Large intestine (tissue), 3 donors: ENCODE measurements at regions not wholly inside any gene's neighbourhood (a gene's known extent, or its start where the extent isn't known, plus 50 kb on each side); places are given as distances from the start of the nearest gene placed in this dataset.

ENCODE experiments used
- DNase-seq, 2 donors: peaks; one replicate each; pipeline versions ENCODE4 v3.0.0 to v3.0.0-alpha.2; 2013
- H3K27ac ChIP-seq: one replicate; pipeline ENCODE4 v1.5.1; 2013; ENCODE audit warnings: low read length
- H3K27me3 ChIP-seq: 2 replicates; pipeline ENCODE4 v1.6.1; 2013; ENCODE audit warnings: low read length; ENCODE audit not compliant: control insufficient read depth, insufficient read depth
- H3K36me3 ChIP-seq: 2 replicates; pipeline ENCODE4 v1.6.1; 2013; ENCODE audit warnings: low read length; ENCODE audit not compliant: control insufficient read depth, insufficient read depth
- H3K4me1 ChIP-seq: one replicate; pipeline ENCODE4 v1.6.1; 2013; ENCODE audit warnings: low read length; ENCODE audit not compliant: control insufficient read depth, insufficient read depth
- H3K4me3 ChIP-seq: one replicate; pipeline ENCODE4 v1.5.1; 2013; ENCODE audit warnings: low read length
- H3K9me3 ChIP-seq: one replicate; pipeline ENCODE4 v1.6.1; 2013; ENCODE audit warnings: mild to moderate bottlenecking, low read depth, low read length, moderate library complexity; ENCODE audit not compliant: control insufficient read depth
- WGBS: methylation state at CpG from one replicate; pipeline ENCODE4 v1.1.5; 2013; ENCODE audit warnings: low lambda C conversion rate; ENCODE audit not compliant: insufficient coverage; 5-methylcytosine and 5-hydroxymethylcytosine counted together

DNA sequence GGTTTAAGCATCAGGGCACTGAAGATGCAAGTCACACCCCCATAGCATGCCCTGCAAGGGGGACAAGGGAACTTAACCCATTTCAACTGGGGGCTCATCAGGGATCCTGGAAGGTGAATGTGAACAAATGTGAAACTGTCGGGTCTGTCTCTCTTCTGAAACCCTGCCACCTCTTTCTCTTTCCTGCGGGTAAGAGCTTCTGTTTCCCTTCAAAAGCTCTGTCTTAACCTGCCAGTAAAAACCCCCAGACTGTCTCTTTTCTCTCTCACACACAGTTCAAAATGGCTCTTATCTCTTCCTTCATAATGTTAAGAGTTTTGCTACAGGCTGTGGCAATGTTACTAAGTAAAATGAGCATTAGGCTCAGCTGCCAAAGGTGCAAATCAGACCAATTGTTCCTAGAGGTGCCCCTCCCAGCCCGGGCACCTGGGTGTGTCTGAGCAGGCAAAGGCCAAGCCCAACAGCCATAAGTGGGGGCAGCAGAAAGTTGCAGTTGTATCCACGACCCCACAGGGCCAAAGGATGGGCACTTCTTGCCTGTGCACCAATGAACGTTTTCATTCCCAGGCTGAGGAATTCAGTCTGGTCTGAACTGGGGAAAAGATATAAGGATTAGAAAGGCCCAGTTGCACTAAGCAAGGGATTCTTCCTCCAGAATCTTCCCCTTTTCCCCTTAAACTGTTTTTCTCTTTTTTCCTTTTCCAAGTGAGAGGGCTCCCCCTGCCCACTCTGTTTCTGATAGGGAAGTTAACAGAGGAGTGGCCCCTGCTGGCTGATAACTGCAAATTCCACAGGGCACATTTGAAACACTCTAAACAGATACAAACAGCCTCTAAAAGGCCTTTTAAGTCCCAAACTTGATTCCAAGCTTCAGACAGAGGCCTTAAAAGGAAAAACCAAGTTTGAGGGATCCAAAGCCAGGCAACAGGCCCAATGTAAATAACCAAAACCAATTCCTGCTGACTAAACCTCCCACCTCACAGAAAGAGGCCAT lies 113.8 kb upstream of the EPHA6 start:
- no peaks in the 10 kb centered on the region for H3K27me3 ChIP-seq
- peaks cover 2% of the 10 kb centered on the region for H3K9me3 ChIP-seq
- no peak for DNase-seq
- no peak overlapping the region for H3K4me3 ChIP-seq
- no peaks in the 10 kb centered on the region for H3K36me3 ChIP-seq
- H3K4me1 ChIP-seq, result no peaks in the 10 kb centered on the region
- WGBS, result 80% methylated on average over 1 of the region's 5 CpGs
- no peak overlapping the region for H3K27ac ChIP-seq

DNA sequence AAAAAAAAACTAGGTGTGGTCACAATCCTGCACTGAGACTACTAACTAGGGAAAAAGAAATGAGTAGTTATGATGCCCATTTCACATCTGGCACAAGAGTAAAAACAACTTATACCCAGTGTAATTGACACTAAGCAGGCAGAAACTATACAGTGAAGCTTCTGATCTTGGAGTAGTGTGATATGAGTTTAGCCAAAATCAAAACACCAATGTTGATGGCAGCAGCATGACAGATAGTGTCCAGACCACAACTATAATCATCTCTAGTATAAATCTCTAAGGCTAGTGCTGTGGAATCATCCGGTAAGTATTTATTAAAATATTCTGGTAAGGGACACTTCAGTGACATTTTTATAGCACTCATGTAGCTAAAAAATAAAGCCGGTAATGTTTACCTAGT lies 108.5 kb upstream of the EPHA6 start:
- DNase-seq, result no peak

DNA sequence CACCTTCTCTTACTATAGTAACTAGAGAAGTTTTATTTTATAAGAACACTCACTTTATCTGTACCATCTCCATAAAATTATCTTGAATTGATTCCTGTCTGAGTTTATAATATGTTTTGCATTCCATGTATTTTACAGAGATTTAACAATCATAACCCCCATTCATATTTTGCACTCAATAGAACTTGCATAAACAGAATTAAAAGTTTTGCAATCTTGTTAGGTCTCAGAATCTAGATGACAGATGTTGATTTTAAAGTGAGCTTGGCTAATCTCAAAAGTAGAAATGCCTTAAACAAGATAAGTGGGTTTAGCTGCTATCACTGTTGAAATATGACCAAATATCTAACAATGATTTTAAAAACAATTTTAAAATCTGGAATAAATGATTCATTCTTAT lies 107.9 kb upstream of the EPHA6 start:
- no peak overlapping the region for H3K27ac ChIP-seq
- H3K4me1 ChIP-seq, result no peaks in the 10 kb centered on the region
- no peak for DNase-seq
- H3K27me3 ChIP-seq, result no peaks in the 10 kb centered on the region
- H3K4me3 ChIP-seq, result no peak overlapping the region
- peaks cover 2% of the 10 kb centered on the region for H3K9me3 ChIP-seq
- H3K36me3 ChIP-seq, result no peaks in the 10 kb centered on the region

More for the DNA sequence above, 108.5 kb upstream of the EPHA6 start:
- Histone ChIP-seq H3K36me3 (no peaks in the 10 kb centered on the region), H3K27me3 (no peaks in the 10 kb centered on the region), H3K4me1 (no peaks in the 10 kb centered on the region), H3K27ac (no peak overlapping the region), H3K4me3 (no peak overlapping the region), H3K9me3 (peaks cover 2% of the 10 kb centered on the region)
- WGBS, result 64% methylated on average over 2 of the region's 2 CpGs

DNA sequence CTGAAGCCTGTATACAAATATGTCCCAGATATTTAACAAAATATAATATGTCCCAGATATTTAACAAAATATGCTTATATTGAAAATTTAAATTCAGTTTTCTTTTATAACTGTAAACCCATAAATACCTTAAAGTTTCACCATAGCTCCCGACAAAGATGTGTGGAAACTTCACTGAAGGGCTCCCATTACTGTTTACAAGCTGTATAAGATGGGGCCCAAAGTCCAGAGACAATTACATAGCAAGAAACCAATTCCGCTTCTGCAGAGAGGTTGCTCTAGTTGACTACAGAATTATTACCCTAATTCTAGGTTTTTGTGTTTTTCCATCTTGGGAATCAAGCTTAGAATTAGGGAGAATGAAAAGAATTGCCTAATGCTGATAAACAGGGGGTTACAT lies 102.6 kb upstream of the EPHA6 start:
- WGBS, result no CpG with 5 or more reads among the region's 2 CpGs
- no peak overlapping the region for H3K27ac ChIP-seq
- H3K4me1 ChIP-seq, result peaks cover 8% of the 10 kb centered on the region
- peak; percentile 62 to 81 for DNase-seq
- H3K27me3 ChIP-seq, result no peaks in the 10 kb centered on the region
- H3K36me3 ChIP-seq, result no peaks in the 10 kb centered on the region
- no peak overlapping the region for H3K4me3 ChIP-seq
- H3K9me3 ChIP-seq, result no peaks in the 10 kb centered on the region

DNA sequence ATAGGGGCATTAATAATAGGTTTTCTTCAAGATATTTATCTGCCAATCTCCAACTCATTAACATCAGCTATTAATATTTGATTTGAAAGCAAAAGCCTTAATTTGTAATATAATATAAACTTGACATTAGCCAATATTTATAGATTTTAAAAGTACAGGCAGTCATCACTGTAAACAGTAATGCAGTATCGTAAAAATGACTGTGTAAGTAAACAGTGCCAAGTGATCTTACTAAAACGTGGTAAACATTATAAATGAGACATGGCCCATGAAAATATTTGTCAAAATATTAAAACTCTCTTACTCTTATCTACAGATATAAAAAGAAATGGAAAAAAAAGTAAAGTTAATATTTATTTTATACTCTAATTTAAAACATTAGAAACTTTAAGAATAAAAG lies 101.6 kb upstream of the EPHA6 start:
- WGBS, result 80% methylated on average over 1 of the region's 2 CpGs
- DNase-seq, result no peak

DNA sequence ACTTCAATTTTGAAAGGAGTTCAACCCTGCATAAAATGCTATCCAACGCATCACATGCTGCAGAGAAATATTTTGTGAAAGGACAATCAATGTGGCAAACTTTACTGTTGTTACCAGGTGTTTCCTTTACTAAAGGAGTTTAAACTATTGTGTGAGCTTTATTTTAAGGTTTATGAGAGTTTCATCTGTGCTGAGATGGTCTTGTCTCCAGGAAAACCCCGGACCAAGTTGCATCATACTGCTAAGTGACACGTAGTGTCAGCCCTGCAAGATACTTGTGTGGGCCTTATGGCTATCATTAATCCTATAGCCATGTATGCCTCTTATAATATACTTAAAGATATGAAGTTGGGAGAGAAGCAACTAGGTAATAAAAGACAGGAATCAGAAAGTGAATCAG lies 94.5 kb upstream of the EPHA6 start:
- no peak for DNase-seq
- Histone ChIP-seq H3K27me3 (no peaks in the 10 kb centered on the region), H3K27ac (no peak overlapping the region), H3K4me3 (no peak overlapping the region), H3K4me1 (no peaks in the 10 kb centered on the region), H3K9me3 (no peaks in the 10 kb centered on the region), H3K36me3 (no peaks in the 10 kb centered on the region)
- WGBS, result no CpG with 5 or more reads among the region's 3 CpGs

More for the DNA sequence above, 101.6 kb upstream of the EPHA6 start:
- Histone ChIP-seq H3K4me3 (no peak overlapping the region), H3K4me1 (peaks cover 8% of the 10 kb centered on the region), H3K27me3 (no peaks in the 10 kb centered on the region), H3K36me3 (no peaks in the 10 kb centered on the region), H3K27ac (no peak overlapping the region), H3K9me3 (no peaks in the 10 kb centered on the region)

DNA sequence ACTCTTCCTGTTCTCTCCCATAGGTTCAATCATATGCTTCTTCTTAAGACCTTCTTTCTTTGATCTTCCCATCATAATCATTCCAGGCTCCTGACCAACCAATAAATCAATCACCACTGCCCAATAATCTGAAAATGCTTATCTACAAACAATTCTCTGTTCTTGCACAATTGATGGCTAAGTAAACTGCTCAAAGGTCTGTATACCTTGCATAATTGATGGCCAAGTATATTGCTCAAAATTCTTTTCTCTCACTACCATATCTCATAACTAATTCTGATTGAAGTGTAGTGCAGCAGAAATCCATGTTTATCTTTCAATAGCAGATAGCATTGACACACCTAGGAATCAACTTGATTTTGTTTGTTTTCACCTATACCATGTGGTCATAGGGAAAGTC lies 83.4 kb upstream of the EPHA6 start:
- peak overlapping the region; percentile 38 for H3K27ac ChIP-seq
- DNase-seq, result peak; percentile 76 to 89

DNA sequence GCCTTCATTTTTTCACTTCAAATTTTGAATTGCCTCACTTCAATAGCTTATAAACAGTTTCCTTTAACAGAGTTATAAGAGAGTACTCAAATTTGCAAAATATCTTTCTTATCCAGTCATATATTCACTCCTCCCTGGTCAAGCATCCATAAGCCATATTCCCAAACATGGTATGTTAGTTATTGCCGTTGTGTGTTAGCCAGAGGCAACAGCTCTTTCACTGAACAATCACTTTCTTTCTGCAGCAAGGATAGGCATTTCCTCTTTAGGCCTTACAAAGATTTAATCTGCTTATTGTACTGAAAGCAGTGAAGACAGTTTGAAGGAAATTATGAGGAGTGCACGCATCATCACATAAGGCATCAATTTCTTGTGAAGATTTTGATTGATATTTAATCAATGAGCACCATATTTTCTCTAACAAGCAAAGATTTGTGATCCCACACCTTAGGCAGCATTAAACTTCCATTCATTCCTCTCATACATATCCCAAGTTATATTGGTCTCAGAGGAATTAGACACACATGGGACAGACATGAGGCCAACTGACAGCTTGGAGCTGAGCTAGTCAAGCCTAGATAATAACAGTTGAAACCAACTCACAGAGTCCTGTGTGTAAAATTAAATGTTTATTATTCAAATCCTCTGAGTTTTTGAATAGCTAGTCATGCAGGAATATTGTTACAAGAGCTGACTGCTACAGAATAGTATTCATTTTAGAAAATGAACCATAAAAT lies 80.0 kb upstream of the EPHA6 start:
- WGBS, result 88% methylated on average over 1 of the region's 2 CpGs

More for the DNA sequence above, 83.4 kb upstream of the EPHA6 start:
- Histone ChIP-seq H3K4me1 (peaks cover 25% of the 10 kb centered on the region), H3K4me3 (no peak overlapping the region), H3K9me3 (no peaks in the 10 kb centered on the region), H3K36me3 (no peaks in the 10 kb centered on the region), H3K27me3 (no peaks in the 10 kb centered on the region)

DNA sequence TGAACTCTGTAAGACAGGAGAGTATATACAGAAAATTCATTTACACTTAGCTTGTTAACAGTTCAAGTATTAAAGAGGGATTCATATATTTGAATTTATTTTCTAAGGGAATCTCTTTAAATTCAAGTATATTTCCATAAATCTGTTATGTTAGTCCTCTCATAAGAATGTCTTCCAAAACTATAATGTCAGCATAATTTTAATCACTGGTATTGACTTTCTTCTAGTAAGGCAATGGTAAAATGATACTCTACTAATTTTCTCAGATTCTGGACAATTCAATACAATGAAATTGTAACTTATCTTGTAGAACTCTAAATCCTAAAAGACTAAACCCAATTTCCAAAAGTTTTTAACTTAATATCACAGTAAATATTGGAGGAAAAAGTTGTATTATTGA lies 66.3 kb upstream of the EPHA6 start:
- Histone ChIP-seq H3K4me1 (no peaks in the 10 kb centered on the region), H3K4me3 (no peak overlapping the region), H3K9me3 (peaks cover 10% of the 10 kb centered on the region), H3K27me3 (no peaks in the 10 kb centered on the region), H3K27ac (no peak overlapping the region), H3K36me3 (no peaks in the 10 kb centered on the region)
- DNase-seq, result no peak

More for the DNA sequence above, 80.0 kb upstream of the EPHA6 start:
- Histone ChIP-seq H3K27me3 (no peaks in the 10 kb centered on the region), H3K4me3 (no peak overlapping the region), H3K36me3 (no peaks in the 10 kb centered on the region), H3K4me1 (peaks cover 21% of the 10 kb centered on the region), H3K27ac (no peak overlapping the region), H3K9me3 (no peaks in the 10 kb centered on the region)
- no peak for DNase-seq

DNA sequence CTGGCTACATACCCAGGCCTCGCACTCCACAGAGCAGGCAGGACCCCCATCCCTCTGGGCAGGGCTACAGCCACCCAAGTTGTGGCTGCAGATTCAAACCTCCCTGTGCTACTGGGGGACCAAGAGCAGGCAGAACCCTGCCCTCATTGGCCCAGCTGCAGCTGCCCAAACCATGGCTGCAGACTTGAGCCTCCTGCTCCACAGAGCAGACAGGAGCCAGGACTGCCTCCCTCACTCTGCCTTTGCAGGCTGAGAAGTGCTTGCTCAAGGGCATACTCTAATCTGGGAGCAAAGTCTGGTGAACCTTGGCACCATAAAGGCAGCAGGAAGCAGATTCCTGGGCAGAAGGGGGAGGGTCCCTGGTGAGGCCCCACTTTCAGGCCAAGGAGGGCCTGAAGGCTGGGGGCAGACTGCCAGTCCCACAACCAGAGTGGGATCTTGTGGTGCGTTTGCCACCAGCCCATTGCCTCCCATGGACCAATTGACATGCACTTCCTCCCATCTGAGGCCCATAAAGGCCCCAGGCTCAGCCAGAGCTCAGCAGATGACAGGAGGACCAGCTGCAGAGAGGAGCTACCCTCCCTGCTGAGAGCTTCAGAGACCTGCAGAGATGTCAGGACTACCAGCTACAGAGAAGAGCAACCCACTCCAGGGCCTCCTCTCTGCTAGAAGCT lies 64.2 kb upstream of the EPHA6 start:
- no peak overlapping the region for H3K4me3 ChIP-seq
- H3K27ac ChIP-seq, result no peak overlapping the region
- peaks cover 10% of the 10 kb centered on the region for H3K9me3 ChIP-seq
- no peaks in the 10 kb centered on the region for H3K27me3 ChIP-seq
- DNase-seq, result peak in 1 of 2 donors; percentile 9
- H3K36me3 ChIP-seq, result no peaks in the 10 kb centered on the region
- no CpG with 5 or more reads among the region's 2 CpGs for WGBS
- H3K4me1 ChIP-seq, result no peaks in the 10 kb centered on the region
